ENCODE measurements at regions not wholly inside any gene's neighbourhood (a gene's known extent, or its start where the extent isn't known, plus 50 kb on each side); places are given as distances from the start of the nearest gene placed in this dataset.

- TF ChIP-seq CTCF (IDR thresholded peaks at IDR 0.05) (no peak), POLR2AphosphoS5 (IDR thresholded peaks at IDR 0.05) (no peak), POLR2A (IDR thresholded peaks at IDR 0.05) (no peak)
Observed at GRCh38 chr2:34810456-34810855, 1211.4 kb upstream of the FAM98A start.

Data from prostate gland (tissue), 2 donors.